HG02970 (cell line): ENCODE measurements at regions not wholly inside any gene's neighbourhood (a gene's known extent, or its start where the extent isn't known, plus 50 kb on each side); places are given as distances from the start of the nearest gene placed in this dataset.
"Not testable (repeated sequence)": the region's sequence is repeated elsewhere in the genome, so short reads cannot be mapped to it uniquely, and the experiment has no call there.

Experiments used
- ATAC-seq: cut with Tn5 transposase; IDR thresholded peaks from one replicate; pipeline ENCODE4 v1.9.1; 2021; ENCODE audit warnings: mild to moderate bottlenecking, moderate library complexity, moderate number of reproducible peaks; ENCODE audit not compliant: unreplicated experiment, low FRiP score

DNA sequence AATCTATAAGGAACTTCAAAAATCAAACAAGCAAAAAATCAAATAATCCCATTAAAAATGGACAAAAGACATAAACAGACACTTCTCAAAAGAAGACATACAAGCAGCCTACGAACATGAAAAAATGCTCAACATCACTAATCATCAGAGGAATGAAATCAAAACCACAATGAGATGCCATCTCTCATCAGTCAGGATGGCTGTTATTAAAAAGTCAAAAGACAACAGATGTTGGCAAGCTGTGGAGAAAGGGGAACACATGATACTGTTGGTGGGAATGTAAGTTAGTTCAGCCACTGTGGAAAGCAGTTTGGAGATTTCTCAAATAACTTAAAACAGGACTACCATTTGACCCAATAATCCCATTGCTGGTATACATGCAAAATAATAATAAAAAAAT lies 226.4 kb downstream of the S1PR1 start:
- no peak for ATAC-seq

DNA sequence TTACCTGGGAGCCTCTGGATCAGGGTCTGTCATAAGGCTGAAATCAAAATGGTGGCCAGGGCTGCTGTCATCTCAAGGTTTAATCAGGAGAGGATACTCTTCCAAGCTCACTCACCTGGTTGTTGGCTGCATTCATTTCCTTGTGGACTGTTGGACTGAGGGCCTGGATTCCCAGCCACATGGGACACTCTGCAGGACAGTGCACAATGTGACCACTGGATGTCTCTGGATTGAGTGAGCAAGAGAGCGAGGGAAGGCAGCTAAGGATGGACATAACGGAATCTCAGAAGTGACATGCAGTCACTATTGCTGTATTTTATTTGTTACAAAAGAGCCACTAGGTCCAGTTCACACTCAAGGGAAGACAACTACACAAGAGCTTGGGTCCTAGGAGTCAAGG lies 229.1 kb downstream of the S1PR1 start:
- ATAC-seq, result no peak

DNA sequence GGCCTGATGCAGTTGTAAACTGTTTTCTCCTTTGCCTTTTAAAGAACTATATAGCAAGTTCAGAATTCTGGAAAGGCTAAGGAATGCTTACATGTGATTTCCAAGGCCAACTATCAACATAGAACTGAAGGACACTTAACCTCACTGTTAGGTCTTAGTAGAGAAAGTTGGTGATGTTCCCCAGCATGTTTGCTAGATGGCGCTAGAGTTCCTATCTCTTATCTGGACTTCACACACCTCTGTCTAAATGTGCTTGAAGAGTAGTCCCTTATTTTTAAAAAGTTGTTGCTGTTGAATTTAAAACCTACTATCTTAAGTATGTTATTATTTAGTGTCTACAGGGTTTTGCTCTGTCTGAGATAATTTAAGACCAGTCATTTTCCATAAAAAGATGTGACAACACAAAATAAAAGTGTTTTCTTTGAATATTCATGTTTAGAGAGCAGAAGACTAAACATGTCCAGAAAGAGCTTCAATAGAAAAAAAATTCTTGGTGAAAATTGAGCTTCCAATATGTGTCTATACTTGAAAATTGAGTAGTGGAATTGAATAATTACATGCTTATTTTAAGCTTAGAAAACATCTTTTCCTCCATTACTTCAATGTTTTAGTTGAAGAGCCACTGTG lies 237.3 kb downstream of the S1PR1 start:
- ATAC-seq, result no peak

DNA sequence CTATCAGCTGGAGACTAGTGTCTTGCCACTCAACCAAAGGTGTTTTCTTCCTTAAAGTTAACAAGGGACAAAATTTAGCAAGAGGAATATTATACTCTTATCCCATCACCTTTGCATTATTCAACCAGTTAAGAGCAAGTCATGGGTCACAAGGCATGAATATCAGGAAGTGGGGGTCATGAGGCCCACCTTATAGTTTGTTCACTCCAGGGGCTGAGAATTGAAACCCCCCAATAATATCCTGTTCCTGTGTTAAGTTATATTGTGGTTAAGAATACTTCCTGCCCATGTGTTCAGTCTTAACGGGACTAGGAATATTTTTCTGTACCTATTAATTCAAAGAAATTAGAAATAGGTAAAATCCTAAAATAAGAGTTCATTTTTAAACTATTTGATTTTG lies 239.7 kb downstream of the S1PR1 start:
- no peak for ATAC-seq

- ATAC-seq, result no peak
Measured at GRCh38 chr1:101479945-101480344, 243.1 kb downstream of the S1PR1 start.

GRCh38 chr1:101482306-101482705 lies 245.5 kb downstream of the S1PR1 start:
- no peak for ATAC-seq

- no peak for ATAC-seq
Measured at GRCh38 chr1:101483982-101484688, 247.3 kb downstream of the S1PR1 start.

- ATAC-seq, result no peak
Measured at GRCh38 chr1:101484689-101485338, 248.0 kb downstream of the S1PR1 start.

DNA sequence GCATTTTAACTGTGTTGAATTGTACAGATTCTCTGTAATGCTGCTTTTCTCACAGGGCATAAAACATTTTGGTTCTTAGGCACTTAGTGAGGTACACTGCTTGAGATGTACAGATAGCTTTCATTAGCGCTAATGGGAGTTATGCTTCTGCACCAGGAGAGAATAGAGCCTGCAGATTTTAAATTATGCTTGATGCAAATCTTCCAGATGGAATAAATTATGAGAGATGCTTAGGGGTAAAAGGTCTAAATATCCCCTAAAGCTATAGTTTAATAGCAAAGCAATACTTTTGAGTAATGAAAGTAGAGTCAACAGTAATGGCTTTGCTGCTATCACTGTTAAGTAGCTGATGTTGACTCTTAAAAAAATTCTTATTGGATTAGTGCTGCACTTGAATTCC lies 248.9 kb downstream of the S1PR1 start:
- ATAC-seq, result no peak

DNA sequence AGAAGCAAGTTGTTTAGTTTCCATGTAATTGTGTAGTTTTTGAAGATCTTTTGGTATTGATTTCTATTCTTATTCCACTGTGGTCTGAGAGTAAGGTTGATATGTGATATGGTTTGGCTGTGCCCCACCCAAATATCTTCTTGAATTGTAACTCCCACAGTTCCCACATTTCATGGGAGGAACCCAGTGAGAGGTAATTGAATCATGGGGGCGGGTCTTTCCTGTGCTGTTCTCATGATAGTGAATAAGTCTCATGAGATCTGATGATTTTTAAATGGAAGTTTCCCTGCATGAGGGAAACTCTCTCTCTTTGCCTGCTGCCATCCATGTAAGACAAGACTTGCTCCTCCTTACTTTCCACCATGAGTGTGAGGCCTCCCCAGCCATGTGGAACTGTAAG lies 255.3 kb downstream of the S1PR1 start:
- not testable (repeated sequence) for ATAC-seq

DNA sequence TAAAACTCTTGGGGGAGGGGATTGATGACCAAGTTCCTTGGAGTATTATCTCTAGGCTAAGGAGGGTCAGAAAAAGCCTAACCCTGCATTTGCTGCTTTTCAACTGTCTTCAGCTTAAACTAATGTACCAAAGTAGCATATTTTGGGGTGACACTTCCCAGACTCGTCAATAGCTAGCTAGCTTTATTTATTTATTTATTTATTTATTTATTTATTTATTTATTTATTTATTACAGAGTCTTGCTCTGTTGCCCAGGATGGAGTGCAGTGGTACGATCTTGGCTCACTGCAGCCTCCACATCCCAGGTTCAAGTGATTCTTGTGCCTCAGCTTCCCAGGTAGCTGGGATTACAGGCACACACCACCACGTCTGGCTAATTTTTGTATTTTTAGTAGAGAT lies 257.1 kb downstream of the S1PR1 start:
- ATAC-seq, result not testable (repeated sequence)

GRCh38 chr1:101496109-101496508 lies 259.3 kb downstream of the S1PR1 start:
- no peak for ATAC-seq

DNA sequence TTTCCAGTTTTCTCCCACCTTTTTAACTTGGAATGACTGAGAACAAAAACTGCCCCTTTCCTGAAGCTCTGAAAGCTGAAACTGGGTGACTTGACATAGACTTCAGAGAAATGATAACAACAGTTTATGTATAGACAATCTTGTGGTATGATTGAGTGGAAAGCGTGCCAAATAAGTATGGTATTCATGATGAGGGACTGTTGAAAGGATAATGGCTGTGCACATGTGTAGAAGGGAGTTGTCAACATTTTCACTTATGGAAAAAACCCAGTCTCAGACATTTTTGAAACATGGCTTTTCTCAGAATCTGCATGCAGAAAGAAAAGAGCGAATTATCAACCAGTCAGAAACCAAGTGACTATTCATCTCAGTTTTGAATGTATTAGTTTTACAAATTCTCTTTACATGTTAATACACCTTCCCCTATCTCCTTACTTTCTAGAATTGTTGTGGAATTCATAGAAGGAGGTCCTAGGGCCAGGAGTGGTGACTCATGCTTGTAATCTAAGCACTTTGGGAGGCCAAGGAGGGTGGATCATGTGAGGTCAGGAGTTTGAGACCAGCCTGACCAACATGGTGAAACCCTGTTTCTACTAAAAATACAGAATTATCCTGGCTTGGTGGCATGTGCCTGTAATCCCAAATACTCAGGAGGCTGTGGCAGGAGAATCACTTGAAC lies 261.2 kb downstream of the S1PR1 start:
- ATAC-seq, result no peak

GRCh38 chr1:101504106-101504505 lies 267.3 kb downstream of the S1PR1 start:
- ATAC-seq, result not testable (repeated sequence)

DNA sequence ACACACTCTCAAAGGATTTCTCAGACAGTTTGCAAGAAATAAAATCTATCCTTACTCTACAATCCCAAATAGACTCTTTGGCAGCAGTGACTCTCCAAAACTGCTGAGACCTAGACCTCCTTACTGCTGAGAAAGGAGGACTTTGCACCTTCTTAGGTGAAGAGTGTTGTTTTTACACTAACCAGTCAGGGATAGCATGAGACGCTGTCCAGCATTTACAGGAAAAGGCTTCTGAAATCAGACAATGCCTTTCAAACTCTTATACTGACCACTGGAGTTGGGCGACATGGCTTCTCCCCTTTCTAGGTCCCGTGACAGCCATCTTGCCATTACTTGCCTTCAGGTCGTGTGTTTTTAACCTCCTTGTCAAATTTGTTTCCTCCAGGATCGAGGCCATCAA lies 268.4 kb downstream of the S1PR1 start:
- ATAC-seq, result not testable (repeated sequence)

GRCh38 chr1:101506541-101507164 lies 269.8 kb downstream of the S1PR1 start:
- ATAC-seq, result no peak

DNA sequence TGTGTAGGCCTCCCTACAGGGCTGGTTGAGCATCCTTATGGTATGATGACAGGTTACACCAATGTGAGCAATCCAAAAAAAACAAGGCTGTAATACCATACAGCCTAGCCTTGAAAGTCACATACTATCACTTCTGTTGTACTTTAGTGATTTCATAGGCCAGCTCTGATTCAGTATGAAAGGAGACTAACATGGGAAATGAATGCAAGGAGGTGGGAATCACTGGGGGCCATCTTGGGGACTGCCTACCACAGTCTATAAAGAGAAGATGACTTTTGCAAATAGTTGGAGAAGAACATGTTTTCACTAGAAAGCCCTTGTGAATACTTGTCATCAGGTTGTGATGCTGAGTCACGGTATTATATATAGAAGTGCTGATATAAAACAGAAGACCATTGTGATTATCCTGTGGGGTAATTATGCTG lies 270.7 kb downstream of the S1PR1 start:
- ATAC-seq, result no peak

DNA sequence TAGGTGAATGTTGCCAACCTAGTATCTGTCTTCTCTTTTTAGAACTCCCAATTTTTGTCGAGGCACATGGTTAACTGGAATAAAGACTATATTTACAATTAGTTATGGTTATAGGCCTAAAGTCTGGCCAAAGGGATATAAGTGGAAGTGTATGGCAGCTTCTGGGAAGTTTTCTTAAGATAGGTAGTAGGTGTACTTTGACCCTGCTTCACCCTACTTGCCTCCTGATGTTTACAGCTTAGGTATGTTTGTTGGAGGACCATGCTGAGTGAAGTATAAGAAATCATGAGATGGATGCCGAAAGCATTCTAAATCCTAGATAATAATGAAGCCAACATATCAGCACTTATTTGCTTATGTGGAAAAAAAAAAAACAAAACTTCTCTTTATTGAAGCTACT lies 272.1 kb downstream of the S1PR1 start:
- no peak for ATAC-seq

GRCh38 chr1:101509370-101509769 lies 272.6 kb downstream of the S1PR1 start:
- no peak for ATAC-seq

DNA sequence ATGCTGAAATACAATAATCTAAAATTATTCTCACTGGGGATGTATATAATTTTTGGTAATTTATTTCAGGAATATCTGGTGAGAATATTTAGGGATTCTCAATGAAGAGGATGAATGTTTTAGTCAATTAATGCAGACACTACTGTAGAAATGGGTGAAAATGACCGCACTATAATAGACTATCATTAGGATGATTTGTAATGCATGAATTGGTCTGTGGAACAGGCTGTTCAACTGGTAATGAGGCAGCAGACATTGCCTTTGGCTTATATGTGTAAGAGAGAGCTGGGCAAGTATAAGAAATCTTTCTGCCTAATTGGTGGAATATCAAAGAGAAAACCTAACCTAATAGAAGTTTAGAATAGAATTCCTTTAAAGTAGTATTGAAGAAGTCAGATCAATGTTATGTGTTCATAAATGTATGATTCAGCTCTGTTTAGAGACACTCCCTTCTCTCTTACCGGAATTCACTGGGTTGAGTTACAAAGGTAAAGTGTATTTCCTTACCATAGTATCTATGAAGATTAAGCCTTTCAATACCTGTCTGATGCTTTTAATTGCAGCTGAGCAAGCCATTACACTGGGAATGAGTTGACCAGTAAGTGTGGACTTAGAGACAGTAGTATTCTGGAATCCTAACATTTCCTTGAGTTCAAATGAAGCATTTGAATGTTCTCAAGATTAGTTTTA lies 274.5 kb downstream of the S1PR1 start:
- no peak for ATAC-seq
